ENCODE measurements at regions not wholly inside any gene's neighbourhood (a gene's known extent, or its start where the extent isn't known, plus 50 kb on each side); places are given as distances from the start of the nearest gene placed in this dataset.

- DNase-seq = no peak
These were observed 153.8 kb upstream of the VASH1 start for GRCh38 chr14:76607510-76607909.

- no peak for DNase-seq
These were observed 148.6 kb upstream of the VASH1 start for GRCh38 chr14:76612654-76613053.

- DNase-seq = no peak
These were observed 147.7 kb upstream of the VASH1 start for GRCh38 chr14:76613616-76614015.

- no peak for DNase-seq
These were observed 145.9 kb upstream of the VASH1 start for GRCh38 chr14:76615331-76615730.

- DNase-seq = no peak
These were observed 143.8 kb upstream of the VASH1 start for GRCh38 chr14:76617440-76617839.

- no peak for DNase-seq
These were observed 124.7 kb upstream of the VASH1 start for GRCh38 chr14:76636602-76637001.

- peak; percentile 36 for DNase-seq
These were observed 122.4 kb upstream of the VASH1 start for GRCh38 chr14:76638841-76639240.

- peak; percentile 31 for DNase-seq
These were observed 121.5 kb upstream of the VASH1 start for GRCh38 chr14:76639606-76640229.

- peak; percentile 94 for DNase-seq
These were observed 120.3 kb upstream of the VASH1 start for GRCh38 chr14:76640923-76641395.

GRCh38 chr14:76641541-76641940 lies 119.7 kb upstream of the VASH1 start:
- no peak for DNase-seq

- no peak for DNase-seq
These were observed 117.4 kb upstream of the VASH1 start for GRCh38 chr14:76643887-76644286.

GRCh38 chr14:76644855-76645518 lies 116.3 kb upstream of the VASH1 start:
- peak; percentile 37 for DNase-seq

- peak; percentile 38 for DNase-seq
These were observed 113.5 kb upstream of the VASH1 start for GRCh38 chr14:76647697-76648298.

GRCh38 chr14:76651410-76652055 lies 109.7 kb upstream of the VASH1 start:
- DNase-seq = no peak

GRCh38 chr14:76653875-76654572 lies 107.2 kb upstream of the VASH1 start:
- no peak for DNase-seq

GRCh38 chr14:76654573-76655108 lies 106.6 kb upstream of the VASH1 start:
- DNase-seq = no peak

- no peak for DNase-seq
These were observed 105.9 kb upstream of the VASH1 start for GRCh38 chr14:76655331-76655730.

GRCh38 chr14:76656592-76656991 lies 104.7 kb upstream of the VASH1 start:
- DNase-seq = no peak

GRCh38 chr14:76657404-76657803 lies 103.9 kb upstream of the VASH1 start:
- DNase-seq = no peak

GRCh38 chr14:76657846-76658245 lies 103.4 kb upstream of the VASH1 start:
- DNase-seq = no peak

- no peak for DNase-seq
These were observed 98.7 kb upstream of the VASH1 start for GRCh38 chr14:76662580-76662979.

- no peak for DNase-seq
These were observed 96.5 kb upstream of the VASH1 start for GRCh38 chr14:76664790-76665189.

GRCh38 chr14:76666746-76667145 lies 94.5 kb upstream of the VASH1 start:
- no peak for DNase-seq
